ENCODE measurements at regions not wholly inside any gene's neighbourhood (a gene's known extent, or its start where the extent isn't known, plus 50 kb on each side); places are given as distances from the start of the nearest gene placed in this dataset.

- Histone ChIP-seq H3K9me3 (ENCODE audit: control insufficient read depth, insufficient read depth, low read depth, low read length) (no peaks in the 10 kb centered on the region), H3K4me3 (ENCODE audit: low read depth, low read length) (no peak overlapping the region), H3K27ac (ENCODE audit: extremely low read depth, low read depth, low read length) (no peak overlapping the region), H3K36me3 (ENCODE audit: control insufficient read depth in 2 of 2, insufficient read depth in 1 of 2, low read length in 2 of 2) (no peaks in the 10 kb centered on the region), H3K4me1 (ENCODE audit: control insufficient read depth, insufficient read depth, low read length) (no peaks in the 10 kb centered on the region)
- ChIA-PET CTCF (interaction anchor here (1.0 kb wide), 1 partner anchor 11 kb away, joined by 3 read pairs; no protein-coding TSS in a partner anchor), POLR2A (no interaction called here)
- no peak for TF ChIP-seq ZNF174 (tag by site-specific recombination; IDR thresholded peaks at IDR 0.05)
- TF ChIP-seq SP3 (tag by site-specific recombination; IDR thresholded peaks at IDR 0.05), result no peak
- TF ChIP-seq TSHZ1 (tag by site-specific recombination; IDR thresholded peaks at IDR 0.05; ENCODE audit: borderline replicate concordance), result no peak
Observed at GRCh38 chr2:136497709-136498108, 267.6 kb upstream of the THSD7B start.

- TF ChIP-seq ZSCAN30 (tag by site-specific recombination; IDR thresholded peaks at IDR 0.05) (no peak), SCRT1 (tag by site-specific recombination; IDR thresholded peaks at IDR 0.05; ENCODE audit: borderline replicate concordance) (no peak), ZNF777 (tag by site-specific recombination; IDR thresholded peaks at IDR 0.05; ENCODE audit: borderline replicate concordance) (no peak), ZBTB10 (tag by site-specific recombination; IDR thresholded peaks at IDR 0.05) (no peak), ZNF121 (tag by site-specific recombination; IDR thresholded peaks at IDR 0.05) (no peak), ZNF19 (tag by site-specific recombination; IDR thresholded peaks at IDR 0.05; ENCODE audit: low read depth) (no peak), ZNF555 (tag by site-specific recombination; conservative IDR thresholded peaks at IDR 0.05) (no peak), ZNF266 (tag by site-specific recombination; IDR thresholded peaks at IDR 0.05; ENCODE audit: low read depth) (no peak)
- CTCF ChIA-PET, result interaction anchor here (0.6 kb wide), 1 partner anchor 12 kb away, joined by 3 read pairs; no protein-coding TSS in a partner anchor
- Histone ChIP-seq H3K4me3 (ENCODE audit: low read depth, low read length) (no peak overlapping the region), H3K9me3 (ENCODE audit: control insufficient read depth, insufficient read depth, low read depth, low read length) (no peaks in the 10 kb centered on the region), H3K27ac (ENCODE audit: extremely low read depth, low read depth, low read length) (no peak overlapping the region), H3K4me1 (ENCODE audit: control insufficient read depth, insufficient read depth, low read length) (no peaks in the 10 kb centered on the region), H3K36me3 (ENCODE audit: control insufficient read depth in 2 of 2, insufficient read depth in 1 of 2, low read length in 2 of 2) (no peaks in the 10 kb centered on the region)
- POLR2A ChIA-PET, result no interaction called here
Observed at GRCh38 chr2:136496966-136497365, 268.4 kb upstream of the THSD7B start.

GRCh38 chr2:136495636-136496035 lies 269.7 kb upstream of the THSD7B start:
- H3K27ac ChIP-seq (ENCODE audit: extremely low read depth, low read depth, low read length), result no peak overlapping the region
- ChIA-PET CTCF (no interaction called here), POLR2A (no interaction called here)

More at GRCh38 chr2:136495636-136496035, 269.7 kb upstream of the THSD7B start:
- H3K4me1 ChIP-seq (ENCODE audit: control insufficient read depth, insufficient read depth, low read length), result no peaks in the 10 kb centered on the region
- H3K4me3 ChIP-seq (ENCODE audit: low read depth, low read length), result no peak overlapping the region
- no peaks in the 10 kb centered on the region for H3K36me3 ChIP-seq (ENCODE audit: control insufficient read depth in 2 of 2, insufficient read depth in 1 of 2, low read length in 2 of 2)
- TF ChIP-seq GLI4 (tag by site-specific recombination; IDR thresholded peaks at IDR 0.05) (no peak), ZNF704 (tag by site-specific recombination; IDR thresholded peaks at IDR 0.05) (no peak), HOXA7 (CRISPR knock-in tag; IDR thresholded peaks at IDR 0.05; ENCODE audit: borderline replicate concordance) (no peak), HOXC10 (CRISPR knock-in tag; IDR thresholded peaks at IDR 0.05) (no peak), ZNF23 (tag by site-specific recombination; IDR thresholded peaks at IDR 0.05; ENCODE audit: borderline replicate concordance) (no peak), ZBTB6 (tag by site-specific recombination; IDR thresholded peaks at IDR 0.05) (no peak), ZSCAN18 (tag by site-specific recombination; IDR thresholded peaks at IDR 0.05) (no peak)
- H3K9me3 ChIP-seq (ENCODE audit: control insufficient read depth, insufficient read depth, low read depth, low read length), result no peaks in the 10 kb centered on the region
